K562 (cell line): ENCODE measurements at regions not wholly inside any gene's neighbourhood (a gene's known extent, or its start where the extent isn't known, plus 50 kb on each side); places are given as distances from the start of the nearest gene placed in this dataset.
A peak's percentile ranks its signal among the peaks of the same experiment; 100 is the strongest.

Experiments
- C11orf30 ChIP-seq: fragments of 450-650 bp; IDR thresholded peaks from 2 replicates; pipeline ENCODE4 v1.6.1; 2016; ENCODE audit warnings: low read depth, mild to moderate bottlenecking
- CBX5 ChIP-seq: IDR thresholded peaks from 2 replicates; pipeline ENCODE4 v1.6.1; 2014; ENCODE audit warnings: low read depth, borderline replicate concordance
- CHCHD3 ChIP-seq: fragments of 250-450 bp; sonication (Bioruptor Pico); IDR thresholded peaks from 2 replicates; pipeline ENCODE4 v2.1.2; 2022; ENCODE audit warnings: mild to moderate bottlenecking
- GATA2 ChIP-seq: sonication (generic); formaldehyde crosslinking; IDR thresholded peaks from 2 replicates; pipeline ENCODE4 v1.4.0; 2020; ENCODE audit warnings: mild to moderate bottlenecking, missing genetic modification reagents
- HIVEP1 ChIP-seq: fragments of 250-450 bp; sonication (Bioruptor Pico); IDR thresholded peaks from 2 replicates; pipeline ENCODE4 v1.4.0; 2020; ENCODE audit warnings: mild to moderate bottlenecking
- HMG20A ChIP-seq: fragments of 450-650 bp; formaldehyde crosslinking; conservative IDR thresholded peaks from 2 replicates; pipeline ENCODE4 v1.4.0; 2020; ENCODE audit warnings: mild to moderate bottlenecking, mixed read lengths
- HMGN3 ChIP-seq: IDR thresholded peaks from 2 replicates; pipeline ENCODE4 v1.6.1; 2011; ENCODE audit warnings: borderline replicate concordance, low read depth, mild to moderate bottlenecking, mixed read lengths, low read length; ENCODE audit not compliant: insufficient read length; ENCODE audit errors: extremely low read depth
- MXI1 ChIP-seq: IDR thresholded peaks from 2 replicates; pipeline ENCODE4 v1.6.1; 2011; ENCODE audit warnings: low read depth, mild to moderate bottlenecking, improper control_type of control experiment, low read length
- NCOA4 ChIP-seq: fragments of 450-650 bp; IDR thresholded peaks from 2 replicates; pipeline ENCODE4 v1.6.1; 2018; ENCODE audit warnings: mild to moderate bottlenecking; ENCODE audit not compliant: partially characterized antibody
- PHB2 ChIP-seq: fragments of 450-650 bp; IDR thresholded peaks from 2 replicates; pipeline ENCODE4 v1.6.1; 2017; ENCODE audit warnings: low read depth
- PHF21A ChIP-seq: fragments of 450-650 bp; IDR thresholded peaks from 2 replicates; pipeline ENCODE4 v1.6.1; 2017; ENCODE audit warnings: low read depth, borderline replicate concordance
- PTBP1 ChIP-seq: fragments of 200-400 bp; formaldehyde crosslinking; IDR thresholded peaks from 2 replicates; pipeline ENCODE4 v1.6.1; 2017; ENCODE audit warnings: low read depth, low read length
- RBM22 ChIP-seq: fragments of 200-400 bp; formaldehyde crosslinking; IDR thresholded peaks from 2 replicates; pipeline ENCODE4 v1.6.1; 2018; ENCODE audit warnings: low read length, low read depth; ENCODE audit not compliant: poor library complexity, severe bottlenecking
- SMARCA4 ChIP-seq: fragments of 450-650 bp; IDR thresholded peaks from 2 replicates; pipeline ENCODE4 v1.6.1; 2016
- XRCC5 ChIP-seq: fragments of 200-400 bp; formaldehyde crosslinking; IDR thresholded peaks from 2 replicates; pipeline ENCODE4 v1.6.1; 2017; ENCODE audit warnings: low read depth, mild to moderate bottlenecking, low read length
- ZNF316 ChIP-seq: fragments of 450-650 bp; IDR thresholded peaks from 2 replicates; pipeline ENCODE4 v1.6.1; 2016
- ZNF57 ChIP-seq: fragments of 450-650 bp; formaldehyde crosslinking; IDR thresholded peaks from 2 replicates; pipeline ENCODE4 v1.4.0; 2020; ENCODE audit warnings: mild to moderate bottlenecking, moderate library complexity
- TF ChIP-seq, protein P1 (sequence below): fragments of 450-650 bp; IDR thresholded peaks from 2 replicates; pipeline ENCODE4 v1.6.1; 2018; ENCODE audit not compliant: partially characterized antibody
- TF ChIP-seq, protein P2 (sequence below): fragments of 450-650 bp; conservative IDR thresholded peaks from 2 replicates; pipeline ENCODE4 v1.6.1; 2016; ENCODE audit warnings: missing genetic modification characterization, low read depth, mild to moderate bottlenecking, control low read depth, missing compliant biosample characterization
- TF ChIP-seq, protein P3 (sequence below): fragments of 250-450 bp; sonication (Bioruptor Pico); IDR thresholded peaks from 2 replicates; pipeline ENCODE4 v1.4.0; 2020; ENCODE audit warnings: mild to moderate bottlenecking, moderate library complexity, borderline replicate concordance

DNA sequence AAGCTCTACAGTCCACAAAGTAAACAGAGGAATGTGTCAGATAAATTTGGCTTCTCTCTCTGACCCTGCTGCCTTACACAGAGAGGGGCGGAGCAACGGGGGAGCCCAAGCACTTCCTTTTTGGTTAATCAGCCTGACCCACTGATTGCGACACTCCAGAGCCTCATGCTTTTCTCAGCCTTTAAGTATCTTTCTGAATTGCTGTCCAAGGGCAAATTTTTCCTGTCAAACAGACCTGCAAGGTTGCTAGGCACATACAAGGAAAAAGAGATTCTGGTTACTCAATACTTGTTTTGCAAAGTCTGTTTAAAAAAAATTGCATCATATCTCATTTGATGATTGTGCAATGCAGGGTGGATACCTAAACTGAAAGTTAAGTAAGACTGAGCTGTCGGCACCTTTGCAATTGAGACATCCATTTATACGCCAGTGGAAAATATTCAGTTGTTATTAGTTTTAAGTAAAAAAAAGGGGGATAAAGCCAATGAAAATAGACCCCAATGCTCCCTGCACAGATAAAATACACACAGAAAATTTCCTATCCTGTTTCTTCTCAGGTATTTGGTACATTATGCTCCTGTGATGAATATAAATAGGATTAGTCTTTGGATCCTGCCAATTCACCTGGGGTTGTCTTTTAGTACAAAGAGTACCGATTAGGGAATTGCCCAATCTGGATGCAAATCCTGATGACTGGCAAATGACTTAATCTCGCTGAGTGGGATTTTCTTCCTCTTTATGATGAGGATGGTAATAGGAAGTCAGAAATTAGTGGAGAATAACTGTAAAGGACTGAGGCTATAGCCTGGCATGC is 260.2 kb upstream of the TRIB2 start (continued):
- TF ChIP-seq, protein P1, sequence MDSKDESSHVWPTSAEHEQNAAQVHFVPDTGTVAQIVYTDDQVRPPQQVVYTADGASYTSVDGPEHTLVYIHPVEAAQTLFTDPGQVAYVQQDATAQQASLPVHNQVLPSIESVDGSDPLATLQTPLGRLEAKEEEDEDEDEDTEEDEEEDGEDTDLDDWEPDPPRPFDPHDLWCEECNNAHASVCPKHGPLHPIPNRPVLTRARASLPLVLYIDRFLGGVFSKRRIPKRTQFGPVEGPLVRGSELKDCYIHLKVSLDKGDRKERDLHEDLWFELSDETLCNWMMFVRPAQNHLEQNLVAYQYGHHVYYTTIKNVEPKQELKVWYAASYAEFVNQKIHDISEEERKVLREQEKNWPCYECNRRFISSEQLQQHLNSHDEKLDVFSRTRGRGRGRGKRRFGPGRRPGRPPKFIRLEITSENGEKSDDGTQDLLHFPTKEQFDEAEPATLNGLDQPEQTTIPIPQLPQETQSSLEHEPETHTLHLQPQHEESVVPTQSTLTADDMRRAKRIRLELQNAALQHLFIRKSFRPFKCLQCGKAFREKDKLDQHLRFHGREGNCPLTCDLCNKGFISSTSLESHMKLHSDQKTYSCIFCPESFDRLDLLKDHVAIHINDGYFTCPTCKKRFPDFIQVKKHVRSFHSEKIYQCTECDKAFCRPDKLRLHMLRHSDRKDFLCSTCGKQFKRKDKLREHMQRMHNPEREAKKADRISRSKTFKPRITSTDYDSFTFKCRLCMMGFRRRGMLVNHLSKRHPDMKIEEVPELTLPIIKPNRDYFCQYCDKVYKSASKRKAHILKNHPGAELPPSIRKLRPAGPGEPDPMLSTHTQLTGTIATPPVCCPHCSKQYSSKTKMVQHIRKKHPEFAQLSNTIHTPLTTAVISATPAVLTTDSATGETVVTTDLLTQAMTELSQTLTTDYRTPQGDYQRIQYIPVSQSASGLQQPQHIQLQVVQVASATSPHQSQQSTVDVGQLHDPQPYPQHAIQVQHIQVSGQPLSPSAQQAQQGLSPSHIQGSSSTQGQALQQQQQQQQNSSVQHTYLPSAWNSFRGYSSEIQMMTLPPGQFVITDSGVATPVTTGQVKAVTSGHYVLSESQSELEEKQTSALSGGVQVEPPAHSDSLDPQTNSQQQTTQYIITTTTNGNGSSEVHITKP, result no peak
- TF ChIP-seq, protein P2, sequence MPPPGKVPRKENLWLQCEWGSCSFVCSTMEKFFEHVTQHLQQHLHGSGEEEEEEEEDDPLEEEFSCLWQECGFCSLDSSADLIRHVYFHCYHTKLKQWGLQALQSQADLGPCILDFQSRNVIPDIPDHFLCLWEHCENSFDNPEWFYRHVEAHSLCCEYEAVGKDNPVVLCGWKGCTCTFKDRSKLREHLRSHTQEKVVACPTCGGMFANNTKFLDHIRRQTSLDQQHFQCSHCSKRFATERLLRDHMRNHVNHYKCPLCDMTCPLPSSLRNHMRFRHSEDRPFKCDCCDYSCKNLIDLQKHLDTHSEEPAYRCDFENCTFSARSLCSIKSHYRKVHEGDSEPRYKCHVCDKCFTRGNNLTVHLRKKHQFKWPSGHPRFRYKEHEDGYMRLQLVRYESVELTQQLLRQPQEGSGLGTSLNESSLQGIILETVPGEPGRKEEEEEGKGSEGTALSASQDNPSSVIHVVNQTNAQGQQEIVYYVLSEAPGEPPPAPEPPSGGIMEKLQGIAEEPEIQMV (tag), result no peak
- TF ChIP-seq PTBP1 (no peak), HMGN3 (peak; percentile 18), PHB2 (no peak), HMG20A (CRISPR knock-in tag) (no peak), PHF21A (no peak), SMARCA4 (peak; percentile 91), CBX5 (no peak), MXI1 (no peak), NCOA4 (no peak), HIVEP1 (CRISPR knock-in tag) (no peak), XRCC5 (no peak), ZNF316 (no peak), CHCHD3 (CRISPR knock-in tag) (no peak), C11orf30 (no peak), ZNF57 (no peak), RBM22 (no peak), GATA2 (CRISPR knock-in tag) (no peak)
- TF ChIP-seq, protein P3, sequence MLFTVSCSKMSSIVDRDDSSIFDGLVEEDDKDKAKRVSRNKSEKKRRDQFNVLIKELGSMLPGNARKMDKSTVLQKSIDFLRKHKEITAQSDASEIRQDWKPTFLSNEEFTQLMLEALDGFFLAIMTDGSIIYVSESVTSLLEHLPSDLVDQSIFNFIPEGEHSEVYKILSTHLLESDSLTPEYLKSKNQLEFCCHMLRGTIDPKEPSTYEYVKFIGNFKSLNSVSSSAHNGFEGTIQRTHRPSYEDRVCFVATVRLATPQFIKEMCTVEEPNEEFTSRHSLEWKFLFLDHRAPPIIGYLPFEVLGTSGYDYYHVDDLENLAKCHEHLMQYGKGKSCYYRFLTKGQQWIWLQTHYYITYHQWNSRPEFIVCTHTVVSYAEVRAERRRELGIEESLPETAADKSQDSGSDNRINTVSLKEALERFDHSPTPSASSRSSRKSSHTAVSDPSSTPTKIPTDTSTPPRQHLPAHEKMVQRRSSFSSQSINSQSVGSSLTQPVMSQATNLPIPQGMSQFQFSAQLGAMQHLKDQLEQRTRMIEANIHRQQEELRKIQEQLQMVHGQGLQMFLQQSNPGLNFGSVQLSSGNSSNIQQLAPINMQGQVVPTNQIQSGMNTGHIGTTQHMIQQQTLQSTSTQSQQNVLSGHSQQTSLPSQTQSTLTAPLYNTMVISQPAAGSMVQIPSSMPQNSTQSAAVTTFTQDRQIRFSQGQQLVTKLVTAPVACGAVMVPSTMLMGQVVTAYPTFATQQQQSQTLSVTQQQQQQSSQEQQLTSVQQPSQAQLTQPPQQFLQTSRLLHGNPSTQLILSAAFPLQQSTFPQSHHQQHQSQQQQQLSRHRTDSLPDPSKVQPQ (CRISPR knock-in tag), result no peak
